ENCODE measurements at regions not wholly inside any gene's neighbourhood (a gene's known extent, or its start where the extent isn't known, plus 50 kb on each side); places are given as distances from the start of the nearest gene placed in this dataset. TPM values are rescaled to one million over a fixed set of nuclear protein-coding genes. Genes with fewer than 3 reads are reported as not detected.

DNA sequence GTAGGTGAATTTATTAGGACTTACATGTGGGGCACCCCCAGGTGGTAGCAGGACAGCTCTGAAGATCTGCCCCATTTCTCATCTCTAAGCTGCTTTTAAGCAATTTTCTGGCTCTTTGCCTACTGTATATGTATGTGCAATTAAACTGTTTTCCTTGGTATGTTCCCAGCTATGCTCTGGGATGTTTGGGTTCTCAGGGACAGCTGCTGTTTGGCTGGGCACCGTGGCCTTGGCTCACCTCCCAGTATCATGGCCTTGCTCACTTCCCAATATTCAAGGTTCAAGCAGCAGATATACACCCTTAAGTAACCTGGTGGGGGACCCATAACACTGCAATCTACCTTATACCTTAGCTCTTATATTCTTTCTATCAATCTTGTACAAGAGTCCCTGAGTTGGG is 53.7 kb upstream of the KITLG start:
- H3K4me1 ChIP-seq: peaks cover 21% of the 10 kb centered on the region
- H3K36me3 ChIP-seq (replicated peaks in 1 of 2; ENCODE audit: insufficient read depth in 1 of 2, low read depth in 2 of 2): no peaks in the 10 kb centered on the region
- peak; percentile 78 for ATAC-seq
- no peak overlapping the region for H3K27ac ChIP-seq
- intact Hi-C loops (cut with DNase I): no loop called here
- no peak overlapping the region for H3K4me3 ChIP-seq
- H3K27me3 ChIP-seq: no peaks in the 10 kb centered on the region
- 0 to 13% methylated on average over 1 of the region's 1 CpG for WGBS, 2 donors
- H3K9me3 ChIP-seq: no peaks in the 10 kb centered on the region
- TF ChIP-seq, protein P1, sequence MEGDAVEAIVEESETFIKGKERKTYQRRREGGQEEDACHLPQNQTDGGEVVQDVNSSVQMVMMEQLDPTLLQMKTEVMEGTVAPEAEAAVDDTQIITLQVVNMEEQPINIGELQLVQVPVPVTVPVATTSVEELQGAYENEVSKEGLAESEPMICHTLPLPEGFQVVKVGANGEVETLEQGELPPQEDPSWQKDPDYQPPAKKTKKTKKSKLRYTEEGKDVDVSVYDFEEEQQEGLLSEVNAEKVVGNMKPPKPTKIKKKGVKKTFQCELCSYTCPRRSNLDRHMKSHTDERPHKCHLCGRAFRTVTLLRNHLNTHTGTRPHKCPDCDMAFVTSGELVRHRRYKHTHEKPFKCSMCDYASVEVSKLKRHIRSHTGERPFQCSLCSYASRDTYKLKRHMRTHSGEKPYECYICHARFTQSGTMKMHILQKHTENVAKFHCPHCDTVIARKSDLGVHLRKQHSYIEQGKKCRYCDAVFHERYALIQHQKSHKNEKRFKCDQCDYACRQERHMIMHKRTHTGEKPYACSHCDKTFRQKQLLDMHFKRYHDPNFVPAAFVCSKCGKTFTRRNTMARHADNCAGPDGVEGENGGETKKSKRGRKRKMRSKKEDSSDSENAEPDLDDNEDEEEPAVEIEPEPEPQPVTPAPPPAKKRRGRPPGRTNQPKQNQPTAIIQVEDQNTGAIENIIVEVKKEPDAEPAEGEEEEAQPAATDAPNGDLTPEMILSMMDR (IDR thresholded peaks at IDR 0.05): peak in 2 of 7 experiments; percentile 19 to 20
- no peak for TF ChIP-seq POLR2A (IDR thresholded peaks at IDR 0.05)
- peak; percentile 35 to 61 (median 52) for DNase-seq

DNA sequence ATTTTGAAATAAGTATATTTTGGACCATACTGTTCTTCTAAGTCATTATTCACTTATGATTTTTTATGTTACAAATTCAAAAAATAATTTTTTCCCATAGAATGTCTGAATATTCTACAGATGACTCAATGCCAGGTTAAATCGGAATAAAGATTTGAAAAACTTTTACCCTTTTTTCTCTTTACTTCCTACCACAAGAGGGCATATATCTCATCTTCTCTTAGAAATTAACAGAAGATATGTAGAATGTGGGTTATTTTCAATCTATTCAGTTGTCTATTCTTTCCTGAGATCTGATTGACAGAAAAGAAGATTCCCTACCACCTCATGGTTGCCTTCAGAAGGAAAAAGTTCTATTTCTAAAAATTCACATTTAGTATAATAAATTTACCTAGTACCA is 53.0 kb upstream of the KITLG start:
- 75 to 82% methylated on average over 1 of the region's 1 CpG for WGBS, 2 donors
- no peaks in the 10 kb centered on the region for H3K36me3 ChIP-seq (replicated peaks in 1 of 2; ENCODE audit: insufficient read depth in 1 of 2, low read depth in 2 of 2)
- no peak overlapping the region for H3K27ac ChIP-seq
- ATAC-seq: no peak
- peaks cover 16% of the 10 kb centered on the region for H3K4me1 ChIP-seq
- intact Hi-C loops (cut with DNase I): no loop called here
- DNase-seq: no peak
- H3K27me3 ChIP-seq: no peaks in the 10 kb centered on the region
- H3K4me3 ChIP-seq: no peak overlapping the region
- no peaks in the 10 kb centered on the region for H3K9me3 ChIP-seq
- TF ChIP-seq, protein P1 (IDR thresholded peaks at IDR 0.05): peak in 4 of 7 experiments; percentile 10 to 29 (median 22)
- TF ChIP-seq POLR2A (IDR thresholded peaks at IDR 0.05): no peak

DNA sequence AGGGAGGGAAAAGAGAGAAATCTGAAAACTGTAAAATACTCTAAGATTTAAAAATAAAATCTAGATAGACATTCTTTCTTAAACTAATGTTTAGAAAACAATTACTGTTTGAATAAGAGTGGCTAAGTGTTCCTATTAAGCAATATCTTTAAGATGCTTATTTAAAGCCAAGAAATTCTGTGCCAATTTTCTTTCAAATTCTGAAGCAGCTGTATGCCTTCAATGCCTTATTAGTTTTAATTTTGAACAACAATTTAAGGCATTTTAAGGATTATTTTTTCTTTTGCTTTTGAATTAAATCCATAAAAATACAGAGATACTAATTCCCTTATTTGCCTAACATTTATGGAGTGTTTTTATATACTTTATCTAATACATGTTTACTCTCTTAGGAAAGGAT is 50.3 kb upstream of the KITLG start:
- Histone ChIP-seq H3K4me1 (peaks cover 22% of the 10 kb centered on the region), H3K27me3 (no peaks in the 10 kb centered on the region), H3K9me3 (no peaks in the 10 kb centered on the region), H3K27ac (no peak overlapping the region), H3K36me3 (replicated peaks in 1 of 2; ENCODE audit: insufficient read depth in 1 of 2, low read depth in 2 of 2) (no peaks in the 10 kb centered on the region), H3K4me3 (no peak overlapping the region)
- no peak for ATAC-seq
- no peak for DNase-seq
- intact Hi-C loops (cut with DNase I): no loop called here
- TF ChIP-seq, protein P1 (IDR thresholded peaks at IDR 0.05): no peak
- TF ChIP-seq POLR2A (IDR thresholded peaks at IDR 0.05): no peak

Small RNA genes in the stretch of these regions (small RNA-seq; reads per million reads assigned to genes)
- gene RNU7-120P: not detected
